ENCODE measurements at regions not wholly inside any gene's neighbourhood (a gene's known extent, or its start where the extent isn't known, plus 50 kb on each side); places are given as distances from the start of the nearest gene placed in this dataset.

- TF ChIP-seq U2AF2 (IDR thresholded peaks at IDR 0.05; ENCODE audit: low read depth, low read length) (no peak), ZNF720 (CRISPR knock-in tag; IDR thresholded peaks at IDR 0.05) (no peak), ZNF230 (CRISPR knock-in tag; IDR thresholded peaks at IDR 0.05) (no peak), SRF (IDR thresholded peaks at IDR 0.05; ENCODE audit: low read depth, low read length) (no peak), KDM5B (CRISPR knock-in tag; IDR thresholded peaks at IDR 0.05; ENCODE audit: borderline replicate concordance) (no peak), GATAD1 (CRISPR knock-in tag; IDR thresholded peaks at IDR 0.05) (no peak), ZBED4 (CRISPR knock-in tag; IDR thresholded peaks at IDR 0.05; ENCODE audit: borderline replicate concordance) (no peak)
- TF ChIP-seq, protein P1, sequence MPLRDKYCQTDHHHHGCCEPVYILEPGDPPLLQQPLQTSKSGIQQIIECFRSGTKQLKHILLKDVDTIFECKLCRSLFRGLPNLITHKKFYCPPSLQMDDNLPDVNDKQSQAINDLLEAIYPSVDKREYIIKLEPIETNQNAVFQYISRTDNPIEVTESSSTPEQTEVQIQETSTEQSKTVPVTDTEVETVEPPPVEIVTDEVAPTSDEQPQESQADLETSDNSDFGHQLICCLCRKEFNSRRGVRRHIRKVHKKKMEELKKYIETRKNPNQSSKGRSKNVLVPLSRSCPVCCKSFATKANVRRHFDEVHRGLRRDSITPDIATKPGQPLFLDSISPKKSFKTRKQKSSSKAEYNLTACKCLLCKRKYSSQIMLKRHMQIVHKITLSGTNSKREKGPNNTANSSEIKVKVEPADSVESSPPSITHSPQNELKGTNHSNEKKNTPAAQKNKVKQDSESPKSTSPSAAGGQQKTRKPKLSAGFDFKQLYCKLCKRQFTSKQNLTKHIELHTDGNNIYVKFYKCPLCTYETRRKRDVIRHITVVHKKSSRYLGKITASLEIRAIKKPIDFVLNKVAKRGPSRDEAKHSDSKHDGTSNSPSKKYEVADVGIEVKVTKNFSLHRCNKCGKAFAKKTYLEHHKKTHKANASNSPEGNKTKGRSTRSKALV (CRISPR knock-in tag; IDR thresholded peaks at IDR 0.05), result no peak
- TF ChIP-seq, protein P2, sequence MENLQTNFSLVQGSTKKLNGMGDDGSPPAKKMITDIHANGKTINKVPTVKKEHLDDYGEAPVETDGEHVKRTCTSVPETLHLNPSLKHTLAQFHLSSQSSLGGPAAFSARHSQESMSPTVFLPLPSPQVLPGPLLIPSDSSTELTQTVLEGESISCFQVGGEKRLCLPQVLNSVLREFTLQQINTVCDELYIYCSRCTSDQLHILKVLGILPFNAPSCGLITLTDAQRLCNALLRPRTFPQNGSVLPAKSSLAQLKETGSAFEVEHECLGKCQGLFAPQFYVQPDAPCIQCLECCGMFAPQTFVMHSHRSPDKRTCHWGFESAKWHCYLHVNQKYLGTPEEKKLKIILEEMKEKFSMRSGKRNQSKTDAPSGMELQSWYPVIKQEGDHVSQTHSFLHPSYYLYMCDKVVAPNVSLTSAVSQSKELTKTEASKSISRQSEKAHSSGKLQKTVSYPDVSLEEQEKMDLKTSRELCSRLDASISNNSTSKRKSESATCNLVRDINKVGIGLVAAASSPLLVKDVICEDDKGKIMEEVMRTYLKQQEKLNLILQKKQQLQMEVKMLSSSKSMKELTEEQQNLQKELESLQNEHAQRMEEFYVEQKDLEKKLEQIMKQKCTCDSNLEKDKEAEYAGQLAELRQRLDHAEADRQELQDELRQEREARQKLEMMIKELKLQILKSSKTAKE (CRISPR knock-in tag; IDR thresholded peaks at IDR 0.05; ENCODE audit: borderline replicate concordance), result no peak
- TF ChIP-seq, protein P3, sequence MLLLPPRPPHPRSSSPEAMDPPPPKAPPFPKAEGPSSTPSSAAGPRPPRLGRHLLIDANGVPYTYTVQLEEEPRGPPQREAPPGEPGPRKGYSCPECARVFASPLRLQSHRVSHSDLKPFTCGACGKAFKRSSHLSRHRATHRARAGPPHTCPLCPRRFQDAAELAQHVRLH (CRISPR knock-in tag; IDR thresholded peaks at IDR 0.05; ENCODE audit: borderline replicate concordance, low read depth), result no peak
- in situ Hi-C loops (cut with HindIII; ENCODE audit: extremely low pct_ligation_motif_present, low pct_unique_long_range_greater_than_20kb) (no loop called here), intact Hi-C loops (cut with micrococcal nuclease; ENCODE audit: unreplicated experiment) (no loop called here)
- Histone ChIP-seq H3K9me3 (ENCODE audit: low read length) (no peaks in the 10 kb centered on the region), H3K36me3 (replicated peaks in 1 of 2; ENCODE audit: control insufficient read depth in 1 of 2, insufficient read depth in 2 of 2, low read length in 2 of 2) (no peaks in the 10 kb centered on the region), H3K4me2 (ENCODE audit: low read depth, low read length) (no peak overlapping the region), H3K4me3 (replicated peaks in 1 of 3; ENCODE audit: insufficient read depth in 1 of 3, low read depth in 2 of 3, low read length in 3 of 3) (no peak overlapping the region), H3K9ac (ENCODE audit: insufficient read depth, low read depth, low read length) (no peak overlapping the region), H4K20me1 (ENCODE audit: insufficient read depth, low read length) (no peaks in the 10 kb centered on the region), H3K79me2 (ENCODE audit: insufficient read depth, low read length) (no peaks in the 10 kb centered on the region), H3K27ac (ENCODE audit: extremely low read length, insufficient read depth, low read length) (no peak overlapping the region), H2AFZ (ENCODE audit: low read length) (no peak overlapping the region), H3K4me1 (ENCODE audit: insufficient read depth, low read length) (no peaks in the 10 kb centered on the region), H3K27me3 (ENCODE audit: control insufficient read depth in 1 of 2, insufficient read depth in 2 of 2, low read length in 2 of 2) (0 out of 5 replicates have a peak, but pooled peaks cover 0 to 4% of the 10 kb centered on the region in 2 experiments)
- no peak for DNase-seq (ENCODE audit: low spot score)
- ATAC-seq, result no peak
- ChIA-PET POLR2A (no interaction called here), CTCF (ENCODE audit: low intra/inter-chr PET ratio, low total read pairs) (no interaction called here)
- WGBS (ENCODE audit: low lambda C conversion rate), result 5% methylated on average over 5 of the region's 5 CpGs
- FAIRE-seq, result no peak
- BruUV-seq (replicated peaks), result no TSS peak
Observed at GRCh38 chr1:219699870-219700269, 87.0 kb upstream of the ZC3H11B start.

Data from HepG2 (cell line).